ENCODE measurements at regions not wholly inside any gene's neighbourhood (a gene's known extent, or its start where the extent isn't known, plus 50 kb on each side); places are given as distances from the start of the nearest gene placed in this dataset.

DNA sequence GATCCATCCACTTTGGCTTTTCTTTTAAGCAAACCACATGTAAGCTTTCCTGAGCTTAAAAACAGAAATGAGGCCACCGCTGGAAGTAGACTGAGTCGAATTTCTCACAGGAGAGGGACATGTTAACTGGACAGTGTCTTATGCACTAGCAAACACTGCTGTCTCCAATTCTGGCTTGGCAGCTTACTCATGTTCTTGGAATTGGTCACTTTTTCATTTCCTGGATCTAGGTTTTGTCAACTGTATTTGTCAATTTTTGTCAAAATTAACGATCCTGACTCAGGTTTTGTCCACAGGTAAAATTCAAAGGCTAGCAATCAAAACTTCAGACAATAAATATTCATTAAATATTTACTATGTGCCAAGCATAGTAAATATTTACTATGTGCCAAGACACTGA lies 601.5 kb downstream of the RNF144B start:
- Mint-ChIP-seq H3K4me3 (no peak overlapping the region), H3K9me3 (no peaks in the 10 kb centered on the region), H3K4me1 (no peaks in the 10 kb centered on the region), H3K27ac (no peak overlapping the region), H3K36me3 (ENCODE audit: low read depth) (no peaks in the 10 kb centered on the region), H3K27me3 (ENCODE audit: insufficient read depth) (no peaks in the 10 kb centered on the region)
- TF ChIP-seq, protein P1, sequence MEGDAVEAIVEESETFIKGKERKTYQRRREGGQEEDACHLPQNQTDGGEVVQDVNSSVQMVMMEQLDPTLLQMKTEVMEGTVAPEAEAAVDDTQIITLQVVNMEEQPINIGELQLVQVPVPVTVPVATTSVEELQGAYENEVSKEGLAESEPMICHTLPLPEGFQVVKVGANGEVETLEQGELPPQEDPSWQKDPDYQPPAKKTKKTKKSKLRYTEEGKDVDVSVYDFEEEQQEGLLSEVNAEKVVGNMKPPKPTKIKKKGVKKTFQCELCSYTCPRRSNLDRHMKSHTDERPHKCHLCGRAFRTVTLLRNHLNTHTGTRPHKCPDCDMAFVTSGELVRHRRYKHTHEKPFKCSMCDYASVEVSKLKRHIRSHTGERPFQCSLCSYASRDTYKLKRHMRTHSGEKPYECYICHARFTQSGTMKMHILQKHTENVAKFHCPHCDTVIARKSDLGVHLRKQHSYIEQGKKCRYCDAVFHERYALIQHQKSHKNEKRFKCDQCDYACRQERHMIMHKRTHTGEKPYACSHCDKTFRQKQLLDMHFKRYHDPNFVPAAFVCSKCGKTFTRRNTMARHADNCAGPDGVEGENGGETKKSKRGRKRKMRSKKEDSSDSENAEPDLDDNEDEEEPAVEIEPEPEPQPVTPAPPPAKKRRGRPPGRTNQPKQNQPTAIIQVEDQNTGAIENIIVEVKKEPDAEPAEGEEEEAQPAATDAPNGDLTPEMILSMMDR (conservative IDR thresholded peaks at IDR 0.05): no peak
- Histone ChIP-seq H3K27me3 (ENCODE audit: control insufficient read depth, insufficient read depth, low read length, poor library complexity, severe bottlenecking) (no peaks in the 10 kb centered on the region), H3K4me3 (ENCODE audit: low read length) (no peak overlapping the region), H3K9me3 (ENCODE audit: control insufficient read depth, low read length) (no peaks in the 10 kb centered on the region), H3K9ac (ENCODE audit: extremely low read depth, low read length, poor library complexity, severe bottlenecking) (no peak overlapping the region), H3K27ac (ENCODE audit: low read depth, low read length) (no peak overlapping the region), H3K4me1 (ENCODE audit: control insufficient read depth, insufficient read depth, low read length) (no peaks in the 10 kb centered on the region), H3K36me3 (ENCODE audit: control insufficient read depth, insufficient read depth, low read length) (no peaks in the 10 kb centered on the region)
- WGBS, 2 experiments (ENCODE audit: insufficient coverage in 1 of 2, insufficient read length in 1 of 2): 86 to 87% methylated on average over 3 of the region's 3 CpGs
- DNase-seq: no peak

DNA sequence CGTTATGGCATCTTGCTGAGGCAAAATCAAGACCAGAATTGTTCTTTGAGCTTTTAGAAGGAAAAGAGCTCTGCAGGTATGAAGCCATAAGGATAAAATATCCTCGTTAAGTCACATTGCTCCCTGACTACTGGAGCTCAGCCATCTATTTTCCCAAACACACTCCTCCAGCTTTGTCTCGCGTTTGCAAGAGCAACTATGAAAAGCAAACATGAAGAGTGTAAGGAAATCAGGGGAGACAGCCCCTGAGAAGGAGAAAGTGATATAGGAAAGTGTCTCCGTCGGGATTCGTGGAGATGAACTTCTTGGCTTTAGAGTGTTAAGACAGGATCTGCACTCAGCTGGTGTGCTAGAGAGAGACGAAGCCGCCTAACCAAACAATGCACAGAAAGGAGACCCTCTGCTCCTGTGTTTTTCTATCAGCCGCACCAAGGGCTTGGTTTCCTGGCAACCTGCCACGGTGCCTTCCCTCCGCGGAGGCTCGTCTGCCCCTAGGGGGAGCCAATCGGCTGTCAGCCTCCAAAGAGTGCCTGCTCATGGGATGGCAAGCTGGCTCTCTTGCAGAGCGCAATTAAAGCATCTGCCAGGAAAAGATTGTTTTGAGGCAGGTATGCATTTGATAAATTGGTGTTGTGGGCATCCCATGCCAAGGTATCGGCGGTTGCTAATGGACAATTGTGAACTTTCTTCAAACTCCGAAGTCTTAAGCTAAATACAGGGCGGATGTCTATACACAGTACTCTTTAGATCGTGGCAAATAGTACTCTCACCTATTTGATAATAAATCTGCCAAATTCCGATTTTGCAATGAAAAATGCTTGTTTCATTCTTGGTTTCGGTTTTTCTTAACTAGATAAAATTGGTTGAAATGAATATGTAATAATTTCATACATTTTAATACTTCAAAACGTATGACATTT lies 603.2 kb downstream of the RNF144B start:
- H3K36me3 ChIP-seq (ENCODE audit: control insufficient read depth, insufficient read depth, low read length): no peaks in the 10 kb centered on the region
- 47 to 54% methylated on average over 14 to 23 of the region's 24 CpGs for WGBS, 2 experiments (ENCODE audit: insufficient coverage in 1 of 2, insufficient read length in 1 of 2)
- H3K36me3 Mint-ChIP-seq (ENCODE audit: low read depth): no peaks in the 10 kb centered on the region
- no peak overlapping the region for H3K27ac Mint-ChIP-seq
- H3K4me3 ChIP-seq (ENCODE audit: low read length): no peak overlapping the region
- H3K27ac ChIP-seq (ENCODE audit: low read depth, low read length): peak overlapping the region; percentile 50
- H3K4me1 ChIP-seq (ENCODE audit: control insufficient read depth, insufficient read depth, low read length): no peaks in the 10 kb centered on the region
- peaks cover 5% of the 10 kb centered on the region for H3K9me3 Mint-ChIP-seq
- no peak overlapping the region for H3K9ac ChIP-seq (ENCODE audit: extremely low read depth, low read length, poor library complexity, severe bottlenecking)
- H3K27me3 ChIP-seq (ENCODE audit: control insufficient read depth, insufficient read depth, low read length, poor library complexity, severe bottlenecking): no peaks in the 10 kb centered on the region
- no peak overlapping the region for H3K4me3 Mint-ChIP-seq
- H3K9me3 ChIP-seq (ENCODE audit: control insufficient read depth, low read length): no peaks in the 10 kb centered on the region
- H3K27me3 Mint-ChIP-seq (ENCODE audit: insufficient read depth): no peaks in the 10 kb centered on the region
- no peaks in the 10 kb centered on the region for H3K4me1 Mint-ChIP-seq
- peak; percentile 95 for DNase-seq
- TF ChIP-seq, protein P1 (conservative IDR thresholded peaks at IDR 0.05): peak; percentile 85

DNA sequence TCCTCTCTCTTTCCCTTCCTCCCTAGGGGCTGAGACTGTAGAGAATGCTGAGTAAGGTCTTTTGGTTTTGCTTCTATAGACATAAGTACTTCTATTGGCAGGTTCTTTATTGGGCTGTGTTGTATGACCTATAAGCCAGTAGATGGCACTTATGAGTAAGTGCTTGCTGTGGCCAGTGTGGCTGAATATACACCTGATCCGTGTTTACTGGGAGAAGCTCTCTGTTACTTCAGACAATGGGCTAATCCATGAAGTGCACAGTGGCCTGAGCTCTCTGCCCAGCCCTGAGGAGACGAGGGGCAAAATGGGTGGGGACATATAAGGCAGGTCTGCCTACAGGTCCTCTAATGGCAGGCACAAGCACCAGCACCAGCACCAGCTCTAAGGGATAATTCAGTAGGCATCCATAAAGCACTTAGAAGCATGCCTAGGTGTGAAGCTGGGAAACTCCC lies 610.3 kb downstream of the RNF144B start:
- peaks cover 4% of the 10 kb centered on the region for H3K9me3 ChIP-seq (ENCODE audit: control insufficient read depth, low read length)
- Mint-ChIP-seq H3K4me1 (peaks cover 6% of the 10 kb centered on the region), H3K9me3 (peaks cover 6% of the 10 kb centered on the region), H3K36me3 (ENCODE audit: low read depth) (no peaks in the 10 kb centered on the region), H3K27me3 (ENCODE audit: insufficient read depth) (no peaks in the 10 kb centered on the region), H3K4me3 (no peak overlapping the region), H3K27ac (no peak overlapping the region)
- H3K36me3 ChIP-seq (ENCODE audit: control insufficient read depth, insufficient read depth, low read length): no peaks in the 10 kb centered on the region
- TF ChIP-seq, protein P1 (conservative IDR thresholded peaks at IDR 0.05): peak; percentile 88
- no peak overlapping the region for H3K9ac ChIP-seq (ENCODE audit: extremely low read depth, low read length, poor library complexity, severe bottlenecking)
- H3K4me3 ChIP-seq (ENCODE audit: low read length): no peak overlapping the region
- 26 to 31% methylated on average over 2 of the region's 2 CpGs for WGBS, 2 experiments (ENCODE audit: insufficient coverage in 1 of 2, insufficient read length in 1 of 2)
- peak; percentile 69 for DNase-seq
- peaks cover 4% of the 10 kb centered on the region for H3K4me1 ChIP-seq (ENCODE audit: control insufficient read depth, insufficient read depth, low read length)
- H3K27ac ChIP-seq (ENCODE audit: low read depth, low read length): no peak overlapping the region
- no peaks in the 10 kb centered on the region for H3K27me3 ChIP-seq (ENCODE audit: control insufficient read depth, insufficient read depth, low read length, poor library complexity, severe bottlenecking)

All from endodermal cell (in vitro differentiated cells).